HEK293T (cell line): ENCODE measurements at regions not wholly inside any gene's neighbourhood (a gene's known extent, or its start where the extent isn't known, plus 50 kb on each side); places are given as distances from the start of the nearest gene placed in this dataset.

ENCODE experiments used
- BHLHE40 ChIP-seq: fragments of 450-650 bp; IDR thresholded peaks from 2 replicates; pipeline ENCODE4 v1.6.1; 2016; ENCODE audit warnings: mild to moderate bottlenecking, moderate library complexity, borderline replicate concordance
- ELF4 ChIP-seq: fragments of 450-650 bp; IDR thresholded peaks from 2 replicates; pipeline ENCODE4 v1.6.1; 2017; ENCODE audit warnings: antibody characterized with exemption
- FOXA1 ChIP-seq: fragments of 450-650 bp; IDR thresholded peaks from 2 replicates; pipeline ENCODE4 v1.6.1; 2016; ENCODE audit warnings: mild to moderate bottlenecking
- FOXK2 ChIP-seq: fragments of 450-650 bp; IDR thresholded peaks from 2 replicates; pipeline ENCODE4 v1.6.1; 2016; ENCODE audit warnings: mild to moderate bottlenecking
- FOXM1 ChIP-seq: fragments of 450-650 bp; IDR thresholded peaks from 2 replicates; pipeline ENCODE4 v1.6.1; 2017; ENCODE audit warnings: mild to moderate bottlenecking, borderline replicate concordance
- L3MBTL2 ChIP-seq: fragments of 450-650 bp; conservative IDR thresholded peaks from 2 replicates; pipeline ENCODE4 v1.6.1; 2016; ENCODE audit warnings: mild to moderate bottlenecking
- PKNOX1 ChIP-seq: fragments of 450-650 bp; IDR thresholded peaks from 2 replicates; pipeline ENCODE4 v1.6.1; 2016
- SP1 ChIP-seq: fragments of 450-650 bp; IDR thresholded peaks from 2 replicates; pipeline ENCODE4 v1.6.1; 2017
- SUZ12 ChIP-seq: fragments of 450-650 bp; IDR thresholded peaks from 2 replicates; pipeline ENCODE4 v1.6.1; 2016; ENCODE audit warnings: mild to moderate bottlenecking
- TARDBP ChIP-seq: fragments of 450-650 bp; IDR thresholded peaks from 2 replicates; pipeline ENCODE4 v1.6.1; 2016
- ZNF384 ChIP-seq: fragments of 450-650 bp; IDR thresholded peaks from 2 replicates; pipeline ENCODE4 v1.6.1; 2016

- TF ChIP-seq FOXM1 (no peak), FOXA1 (no peak), PKNOX1 (no peak), BHLHE40 (no peak), TARDBP (no peak), SUZ12 (no peak), ELF4 (no peak), SP1 (no peak), ZNF384 (no peak), FOXK2 (no peak), L3MBTL2 (no peak)
Observed at GRCh38 chr16:85308611-85309540, 196.6 kb upstream of the CIBAR2 start.
